Amniotic epithelial cell (primary cell): ENCODE measurements at regions not wholly inside any gene's neighbourhood (a gene's known extent, or its start where the extent isn't known, plus 50 kb on each side); places are given as distances from the start of the nearest gene placed in this dataset.

Experiments used
- DNase-seq: peaks from one replicate; pipeline ENCODE4 v3.0.0-alpha.2; 2010; ENCODE audit warnings: low read depth

DNA sequence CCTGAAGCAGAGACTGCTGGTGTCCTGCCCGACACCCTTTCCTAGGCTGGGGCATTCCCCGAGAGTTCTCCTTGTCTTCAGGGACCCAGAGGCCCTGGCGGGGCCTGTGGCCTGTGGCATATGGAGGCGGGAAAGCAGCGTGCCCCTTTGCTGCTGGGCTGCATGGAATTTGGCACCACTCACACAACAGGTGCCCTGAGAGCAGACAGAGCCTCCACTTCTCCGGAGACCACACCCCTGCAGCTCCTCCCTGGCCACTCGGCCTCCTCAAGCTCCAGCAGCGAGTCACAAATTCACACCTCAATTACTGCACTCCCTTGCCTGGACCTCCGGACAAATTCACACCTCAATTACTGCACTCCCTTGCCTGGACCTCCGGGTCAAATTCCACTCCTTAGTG, 1375.2 kb downstream of the TBC1D22A start:
- no peak for DNase-seq

- DNase-seq: no peak
These were observed 1373.1 kb downstream of the TBC1D22A start for GRCh38 chr22:48135592-48135991.

- DNase-seq: no peak
These were observed 1363.0 kb downstream of the TBC1D22A start for GRCh38 chr22:48125416-48125815.

DNA sequence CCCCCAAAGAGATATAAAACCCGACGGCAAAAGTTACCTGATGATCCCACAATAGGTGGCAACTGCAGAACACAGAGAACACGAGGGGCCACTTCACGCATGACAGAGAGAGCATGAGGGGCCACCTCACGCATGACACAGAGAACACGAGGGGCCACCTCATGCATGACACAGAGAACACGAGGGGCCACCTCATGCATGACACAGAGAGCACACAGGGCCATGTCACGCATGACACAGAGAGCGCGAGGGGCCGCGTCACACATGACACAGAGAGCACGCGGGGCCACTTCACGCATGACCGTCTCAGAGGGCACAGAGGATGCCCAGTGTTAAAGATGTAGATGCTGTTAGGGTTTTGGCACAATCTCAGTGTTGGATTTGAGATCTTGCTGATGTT, 1359.5 kb downstream of the TBC1D22A start:
- no peak for DNase-seq

GRCh38 chr22:48118654-48119053, 1356.2 kb downstream of the TBC1D22A start:
- DNase-seq: no peak

- no peak for DNase-seq
These were observed 1354.4 kb downstream of the TBC1D22A start for GRCh38 chr22:48116871-48117270.

- no peak for DNase-seq
These were observed 1350.5 kb downstream of the TBC1D22A start for GRCh38 chr22:48112687-48113521.

DNA sequence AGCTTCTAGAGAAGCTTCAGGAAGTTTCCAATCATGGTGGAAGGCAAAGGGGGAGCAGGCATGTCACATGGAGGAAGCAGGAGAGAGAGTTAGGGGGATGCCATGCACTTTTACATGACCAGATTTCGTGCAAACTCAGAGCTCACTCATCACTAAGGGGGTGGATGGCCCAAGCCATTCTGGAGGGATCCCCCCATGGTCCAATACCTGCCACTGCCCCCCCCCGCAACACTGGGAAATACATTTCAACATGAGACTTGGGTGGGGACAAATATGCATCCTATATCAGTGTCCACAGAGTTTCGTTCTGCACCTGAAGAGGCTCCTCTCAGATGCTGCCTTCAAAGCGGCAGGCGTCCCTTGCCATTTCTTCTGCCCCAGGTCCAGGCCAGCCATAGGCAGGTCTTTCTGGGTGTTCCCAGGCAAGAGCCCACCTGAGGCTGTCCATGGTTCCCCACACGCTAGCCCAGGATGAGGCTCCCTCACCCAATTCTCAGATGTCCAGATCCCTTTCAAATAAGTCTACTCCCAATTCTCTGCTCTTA, 1344.3 kb downstream of the TBC1D22A start:
- no peak for DNase-seq

DNA sequence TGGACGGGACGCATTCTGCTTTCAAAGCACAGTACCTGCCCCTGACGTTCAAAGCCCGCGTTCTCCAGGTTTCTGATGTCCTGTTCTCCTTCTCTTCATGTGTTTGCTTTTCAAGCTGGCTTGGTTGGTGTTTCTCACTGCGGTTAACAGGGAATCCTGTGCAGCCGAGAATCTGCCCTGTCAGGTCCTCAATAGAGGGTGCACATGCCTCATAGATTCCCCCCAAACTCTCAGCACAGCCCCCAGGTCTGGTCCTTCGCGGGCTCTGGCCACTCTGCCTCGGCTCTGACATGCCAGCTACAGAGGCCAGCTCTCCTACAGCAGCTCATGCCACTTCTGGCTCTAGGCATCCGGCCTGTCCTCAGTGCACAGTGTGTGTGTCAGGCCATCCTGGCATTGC, 1343.8 kb downstream of the TBC1D22A start:
- no peak for DNase-seq

DNA sequence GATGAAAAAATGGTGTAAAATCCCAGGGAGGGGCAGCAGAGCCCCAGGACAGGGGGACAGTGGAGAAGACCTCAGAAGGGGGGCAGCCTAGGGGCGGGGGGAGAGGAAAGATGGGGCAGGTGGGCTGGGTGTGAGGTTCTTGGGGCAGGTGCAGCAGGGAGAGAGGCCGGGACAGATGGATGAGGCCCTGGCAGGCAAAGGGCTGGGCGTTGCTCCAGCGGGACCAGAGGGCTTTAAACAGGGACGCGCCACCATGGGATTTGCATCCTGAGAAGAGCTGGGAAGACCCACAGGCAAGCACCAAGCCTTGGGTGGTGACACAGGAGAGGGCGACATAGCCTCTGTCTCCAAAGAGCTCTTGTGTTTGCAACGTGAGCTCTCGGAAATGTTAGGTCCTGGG, 1342.8 kb downstream of the TBC1D22A start:
- DNase-seq: no peak

DNA sequence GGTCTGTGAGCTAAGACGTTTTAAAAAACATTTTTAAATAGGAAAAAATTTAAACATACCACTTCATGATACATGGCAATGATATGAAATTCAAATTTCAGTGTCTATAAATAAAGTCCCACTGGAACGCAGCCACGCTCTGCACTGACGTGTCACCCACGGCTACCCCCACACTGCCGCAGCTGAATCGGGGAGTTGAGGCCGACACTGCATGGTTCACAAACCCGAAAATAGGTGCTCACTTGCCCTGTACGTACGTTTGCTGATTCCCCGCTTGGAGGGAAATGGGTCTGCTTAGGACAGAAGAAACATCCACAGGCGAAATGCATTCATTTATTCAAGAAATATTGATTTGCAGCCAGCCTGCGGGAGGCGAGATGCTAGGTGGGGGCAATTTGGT, 1342.3 kb downstream of the TBC1D22A start:
- DNase-seq: no peak

DNA sequence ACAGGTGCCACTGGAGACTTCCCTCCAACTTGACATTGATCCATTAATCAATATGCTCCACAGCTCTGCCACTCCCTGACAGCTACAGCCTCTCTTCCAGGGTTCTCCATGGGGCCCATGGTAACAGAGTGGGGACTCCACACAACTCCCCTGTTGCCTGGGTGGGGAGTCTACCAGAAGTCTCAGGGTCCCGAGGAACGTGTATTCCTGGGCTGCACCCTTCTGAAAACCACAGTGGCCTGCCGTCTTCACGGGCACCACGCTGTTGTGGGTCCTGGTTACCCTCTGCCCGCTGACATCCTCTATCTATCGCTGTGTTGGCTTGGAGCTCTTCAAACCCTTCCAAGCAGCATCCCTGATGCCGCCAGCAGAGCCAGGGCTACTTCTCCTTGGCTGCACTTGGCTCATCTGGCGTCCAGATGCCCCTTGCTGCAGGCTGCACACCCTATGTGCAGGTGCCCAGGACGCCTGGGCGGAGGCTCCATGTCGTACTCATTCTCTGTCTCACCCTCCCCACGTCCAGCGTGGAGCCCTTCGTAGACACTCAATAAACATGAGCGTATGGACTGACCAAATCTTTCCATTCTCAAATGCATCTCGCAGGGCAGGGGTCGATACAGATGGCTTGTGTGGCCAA, 1341.8 kb downstream of the TBC1D22A start:
- no peak for DNase-seq

- no peak for DNase-seq
These were observed 1340.9 kb downstream of the TBC1D22A start for GRCh38 chr22:48103126-48103875.

DNA sequence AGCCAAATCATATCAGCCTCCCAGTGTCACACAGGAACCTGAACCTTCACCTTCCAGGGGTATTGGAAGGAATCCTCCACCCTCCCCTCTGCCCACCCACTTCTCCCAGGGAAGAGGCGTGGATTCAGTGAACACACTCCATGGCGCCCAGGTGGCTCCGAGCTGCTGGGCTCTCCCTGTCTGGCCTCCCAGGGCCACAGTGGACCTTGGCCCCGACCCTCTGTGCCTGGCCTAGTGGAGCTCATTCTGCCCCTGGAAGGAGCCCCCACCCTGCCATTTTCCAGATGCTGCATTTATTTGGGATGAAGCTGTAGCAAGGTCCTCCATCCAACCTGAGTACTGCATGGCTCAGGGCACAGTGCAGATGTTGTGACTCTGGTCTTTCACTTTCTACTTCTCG, 1340.1 kb downstream of the TBC1D22A start:
- no peak for DNase-seq

GRCh38 chr22:48101704-48102103, 1339.3 kb downstream of the TBC1D22A start:
- DNase-seq: no peak

- no peak for DNase-seq
These were observed 1338.4 kb downstream of the TBC1D22A start for GRCh38 chr22:48100685-48101417.

GRCh38 chr22:48099671-48100070, 1337.2 kb downstream of the TBC1D22A start:
- no peak for DNase-seq

DNA sequence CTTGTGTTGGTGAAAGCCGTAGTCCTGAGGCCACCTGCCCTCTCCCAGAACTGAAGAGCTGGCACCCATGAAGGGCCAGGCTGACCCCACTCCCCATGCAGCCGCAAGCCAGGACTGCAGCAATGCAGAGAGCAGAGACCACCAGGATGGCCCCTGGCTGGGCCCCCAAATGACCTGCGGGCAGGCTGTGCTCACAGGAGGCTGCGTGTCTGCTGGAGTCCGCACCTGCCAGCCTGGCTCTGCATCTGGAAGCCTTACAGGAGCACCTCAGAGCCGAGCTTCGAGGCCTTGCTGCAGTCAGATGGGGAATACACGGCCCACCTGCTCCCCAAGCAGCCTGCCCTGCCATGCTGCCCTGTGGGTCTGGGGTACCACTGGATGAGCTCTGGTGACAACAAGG, 1336.8 kb downstream of the TBC1D22A start:
- no peak for DNase-seq

DNA sequence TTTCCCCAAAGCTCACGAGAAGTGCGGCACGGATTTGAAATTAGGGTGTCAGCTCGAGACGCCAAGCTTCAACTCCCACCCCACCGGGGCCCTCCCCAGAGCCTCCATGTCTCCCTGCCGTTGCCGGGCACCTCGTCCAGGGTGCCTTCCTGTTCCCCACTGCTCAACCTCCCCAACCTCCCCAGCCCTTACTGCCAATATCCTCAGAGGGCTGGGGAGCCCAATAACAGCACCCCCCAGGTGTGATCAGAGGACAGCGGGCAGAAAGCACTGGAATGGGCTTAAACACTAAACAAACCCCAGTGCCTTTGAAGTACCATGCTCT, 1336.4 kb downstream of the TBC1D22A start:
- no peak for DNase-seq

DNA sequence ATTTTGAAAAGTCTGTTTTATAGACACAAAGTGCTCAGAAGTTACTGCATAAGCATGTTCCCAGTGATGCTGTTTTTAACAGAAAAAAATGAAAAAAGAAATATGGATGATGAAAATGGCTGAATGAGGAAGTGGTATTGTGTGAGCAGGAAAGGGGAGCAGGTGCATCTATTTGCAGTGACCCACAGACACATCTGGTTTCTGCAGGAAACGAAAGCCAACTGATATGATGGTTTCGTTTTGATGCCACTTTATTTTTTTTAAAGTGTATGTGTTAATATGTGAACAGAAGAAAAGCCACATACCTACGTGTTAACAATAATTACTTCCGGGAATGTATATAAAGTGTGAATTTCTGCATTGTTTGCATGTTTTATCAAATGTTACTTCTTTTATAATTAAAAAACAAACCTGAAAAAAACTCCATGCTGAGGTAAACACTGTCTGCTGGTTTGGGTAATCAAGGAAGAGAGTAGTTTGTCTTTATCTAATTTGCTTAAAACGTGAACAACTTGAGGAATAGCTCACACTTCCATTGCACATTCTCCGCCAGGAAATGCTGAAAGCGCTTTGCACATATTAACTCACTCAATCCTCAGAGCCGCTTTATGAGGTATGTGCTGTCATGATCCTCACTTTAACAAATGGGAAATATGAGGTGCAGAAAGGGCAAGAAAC, 1335.9 kb downstream of the TBC1D22A start:
- DNase-seq: no peak

GRCh38 chr22:48097723-48098122, 1335.3 kb downstream of the TBC1D22A start:
- no peak for DNase-seq
